ENCODE measurements at regions not wholly inside any gene's neighbourhood (a gene's known extent, or its start where the extent isn't known, plus 50 kb on each side); places are given as distances from the start of the nearest gene placed in this dataset.

DNA sequence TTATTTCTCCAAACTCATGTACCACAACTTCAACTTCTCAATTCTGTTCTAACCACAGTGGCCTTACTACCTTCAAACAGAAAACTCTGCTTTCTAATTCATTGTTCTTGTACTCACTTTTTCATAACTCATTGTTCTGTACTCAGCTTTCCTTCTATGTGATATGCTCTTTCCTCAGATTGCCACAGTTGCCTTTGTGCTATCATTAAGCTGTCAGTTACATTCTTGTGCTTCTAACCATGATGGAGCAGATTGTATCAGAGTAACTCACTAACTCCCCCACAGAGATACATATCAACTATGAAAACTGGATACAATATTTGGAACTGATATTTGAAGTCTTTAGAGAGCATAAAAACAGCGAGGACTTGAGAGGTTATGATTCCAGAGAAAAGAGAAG is 1213.7 kb downstream of the KCNT2 start:
- CTCF ChIA-PET, result no interaction called here
- intact Hi-C loops (cut with micrococcal nuclease), result no loop called here

More for the DNA sequence above, 1213.7 kb downstream of the KCNT2 start:
- ATAC-seq, result no peak
- no peak for TF ChIP-seq EGR1 (IDR thresholded peaks at IDR 0.05; ENCODE audit: low read depth)
- no peak for TF ChIP-seq FOSL1 (IDR thresholded peaks at IDR 0.05; ENCODE audit: low read depth)
- no peak for TF ChIP-seq POLR2AphosphoS5 (IDR thresholded peaks at IDR 0.05; ENCODE audit: low read depth, low read length)
- no peak for TF ChIP-seq SRF (IDR thresholded peaks at IDR 0.05; ENCODE audit: low read depth)
- no peak for TF ChIP-seq YY1 (IDR thresholded peaks at IDR 0.05; ENCODE audit: extremely low read depth, insufficient replicate concordance, low read depth, low read length)
- TF ChIP-seq JUND (IDR thresholded peaks at IDR 0.05), result no peak
- TF ChIP-seq ZNF274 (IDR thresholded peaks at IDR 0.05; ENCODE audit: low read depth, low read length), result no peak
- no peak for TF ChIP-seq POLR2A (IDR thresholded peaks at IDR 0.05; ENCODE audit: borderline replicate concordance, extremely low read depth, insufficient read depth, insufficient read length)
- TF ChIP-seq, protein P1, sequence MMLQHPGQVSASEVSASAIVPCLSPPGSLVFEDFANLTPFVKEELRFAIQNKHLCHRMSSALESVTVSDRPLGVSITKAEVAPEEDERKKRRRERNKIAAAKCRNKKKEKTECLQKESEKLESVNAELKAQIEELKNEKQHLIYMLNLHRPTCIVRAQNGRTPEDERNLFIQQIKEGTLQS (IDR thresholded peaks at IDR 0.05), result no peak
- TF ChIP-seq TCF7L2 (IDR thresholded peaks at IDR 0.05; ENCODE audit: borderline replicate concordance, extremely low read depth, insufficient read depth, insufficient read length), result no peak
- no peak for TF ChIP-seq SP1 (IDR thresholded peaks at IDR 0.05; ENCODE audit: low read depth)
- TF ChIP-seq, protein P2, sequence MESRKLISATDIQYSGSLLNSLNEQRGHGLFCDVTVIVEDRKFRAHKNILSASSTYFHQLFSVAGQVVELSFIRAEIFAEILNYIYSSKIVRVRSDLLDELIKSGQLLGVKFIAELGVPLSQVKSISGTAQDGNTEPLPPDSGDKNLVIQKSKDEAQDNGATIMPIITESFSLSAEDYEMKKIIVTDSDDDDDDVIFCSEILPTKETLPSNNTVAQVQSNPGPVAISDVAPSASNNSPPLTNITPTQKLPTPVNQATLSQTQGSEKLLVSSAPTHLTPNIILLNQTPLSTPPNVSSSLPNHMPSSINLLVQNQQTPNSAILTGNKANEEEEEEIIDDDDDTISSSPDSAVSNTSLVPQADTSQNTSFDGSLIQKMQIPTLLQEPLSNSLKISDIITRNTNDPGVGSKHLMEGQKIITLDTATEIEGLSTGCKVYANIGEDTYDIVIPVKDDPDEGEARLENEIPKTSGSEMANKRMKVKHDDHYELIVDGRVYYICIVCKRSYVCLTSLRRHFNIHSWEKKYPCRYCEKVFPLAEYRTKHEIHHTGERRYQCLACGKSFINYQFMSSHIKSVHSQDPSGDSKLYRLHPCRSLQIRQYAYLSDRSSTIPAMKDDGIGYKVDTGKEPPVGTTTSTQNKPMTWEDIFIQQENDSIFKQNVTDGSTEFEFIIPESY (IDR thresholded peaks at IDR 0.05; ENCODE audit: extremely low read depth, insufficient replicate concordance, low read length), result no peak
- TF ChIP-seq CBX3 (IDR thresholded peaks at IDR 0.05; ENCODE audit: low read depth), result no peak
- no peak for TF ChIP-seq CEBPB (IDR thresholded peaks at IDR 0.05; ENCODE audit: low read depth)
- TF ChIP-seq, protein P3, sequence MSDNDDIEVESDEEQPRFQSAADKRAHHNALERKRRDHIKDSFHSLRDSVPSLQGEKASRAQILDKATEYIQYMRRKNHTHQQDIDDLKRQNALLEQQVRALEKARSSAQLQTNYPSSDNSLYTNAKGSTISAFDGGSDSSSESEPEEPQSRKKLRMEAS (IDR thresholded peaks at IDR 0.05), result no peak
- TF ChIP-seq, protein P4, sequence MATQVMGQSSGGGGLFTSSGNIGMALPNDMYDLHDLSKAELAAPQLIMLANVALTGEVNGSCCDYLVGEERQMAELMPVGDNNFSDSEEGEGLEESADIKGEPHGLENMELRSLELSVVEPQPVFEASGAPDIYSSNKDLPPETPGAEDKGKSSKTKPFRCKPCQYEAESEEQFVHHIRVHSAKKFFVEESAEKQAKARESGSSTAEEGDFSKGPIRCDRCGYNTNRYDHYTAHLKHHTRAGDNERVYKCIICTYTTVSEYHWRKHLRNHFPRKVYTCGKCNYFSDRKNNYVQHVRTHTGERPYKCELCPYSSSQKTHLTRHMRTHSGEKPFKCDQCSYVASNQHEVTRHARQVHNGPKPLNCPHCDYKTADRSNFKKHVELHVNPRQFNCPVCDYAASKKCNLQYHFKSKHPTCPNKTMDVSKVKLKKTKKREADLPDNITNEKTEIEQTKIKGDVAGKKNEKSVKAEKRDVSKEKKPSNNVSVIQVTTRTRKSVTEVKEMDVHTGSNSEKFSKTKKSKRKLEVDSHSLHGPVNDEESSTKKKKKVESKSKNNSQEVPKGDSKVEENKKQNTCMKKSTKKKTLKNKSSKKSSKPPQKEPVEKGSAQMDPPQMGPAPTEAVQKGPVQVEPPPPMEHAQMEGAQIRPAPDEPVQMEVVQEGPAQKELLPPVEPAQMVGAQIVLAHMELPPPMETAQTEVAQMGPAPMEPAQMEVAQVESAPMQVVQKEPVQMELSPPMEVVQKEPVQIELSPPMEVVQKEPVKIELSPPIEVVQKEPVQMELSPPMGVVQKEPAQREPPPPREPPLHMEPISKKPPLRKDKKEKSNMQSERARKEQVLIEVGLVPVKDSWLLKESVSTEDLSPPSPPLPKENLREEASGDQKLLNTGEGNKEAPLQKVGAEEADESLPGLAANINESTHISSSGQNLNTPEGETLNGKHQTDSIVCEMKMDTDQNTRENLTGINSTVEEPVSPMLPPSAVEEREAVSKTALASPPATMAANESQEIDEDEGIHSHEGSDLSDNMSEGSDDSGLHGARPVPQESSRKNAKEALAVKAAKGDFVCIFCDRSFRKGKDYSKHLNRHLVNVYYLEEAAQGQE (IDR thresholded peaks at IDR 0.05; ENCODE audit: low read depth), result no peak
- no peak for TF ChIP-seq EZH2phosphoT487 (IDR thresholded peaks at IDR 0.05; ENCODE audit: borderline replicate concordance)
- Histone ChIP-seq H3K9me3 (ENCODE audit: control insufficient read depth in 1 of 2, insufficient read depth in 1 of 2, low read depth in 1 of 2, low read length in 2 of 2) (no peaks in the 10 kb centered on the region), H3K4me1 (ENCODE audit: control insufficient read depth in 1 of 2, insufficient read depth in 2 of 2, low read length in 2 of 2) (no peaks in the 10 kb centered on the region), H4K20me1 (ENCODE audit: insufficient read depth) (no peaks in the 10 kb centered on the region), H3K4me2 (ENCODE audit: low read length) (no peak overlapping the region), H3K27me3 (ENCODE audit: insufficient read depth, low read length) (no peaks in the 10 kb centered on the region), H3K36me3 (ENCODE audit: control insufficient read depth in 1 of 2, insufficient read depth in 2 of 2, low read length in 2 of 2) (no peaks in the 10 kb centered on the region), H3K4me3 (replicated peaks in 1 of 2; ENCODE audit: low read depth in 1 of 2, low read length in 2 of 2) (no peak overlapping the region), H3K79me2 (ENCODE audit: insufficient read depth, low read length) (no peaks in the 10 kb centered on the region), H3K27ac (ENCODE audit: low read depth, low read length) (no peak overlapping the region), H3K9ac (ENCODE audit: low read length) (no peak overlapping the region), H2AFZ (ENCODE audit: low read depth, low read length, poor library complexity, severe bottlenecking) (no peak overlapping the region), H3K9me2 (ENCODE audit: insufficient read depth) (no peaks in the 10 kb centered on the region)
- POLR2A ChIA-PET, result no interaction called here
- DNase-seq (ENCODE audit: low read depth, low spot score), result no peak
- RAD21 ChIA-PET (ENCODE audit: low non-redundant PET in 1 of 2, low total read pairs in 2 of 2, uncharacterized antibody in 2 of 2, unreplicated experiment in 2 of 2), result no interaction called here
- BruUV-seq (replicated peaks), result no TSS peak

Data from HCT116 (cell line).